Hepatocyte (in vitro differentiated cells): ENCODE measurements at regions not wholly inside any gene's neighbourhood (a gene's known extent, or its start where the extent isn't known, plus 50 kb on each side); places are given as distances from the start of the nearest gene placed in this dataset.

ENCODE experiments used
- DNase-seq: peaks from one replicate; pipeline ENCODE4 v3.0.0-alpha.2; 2016; ENCODE audit warnings: low spot score
- H2AFZ ChIP-seq: fragments of 200-600 bp; sonication (generic); 2 replicates; pipeline ENCODE4 v1.6.0; 2016; ENCODE audit warnings: antibody characterized with exemption, mild to moderate bottlenecking
- H3K27ac ChIP-seq: fragments of 200-600 bp; sonication (generic); 2 replicates; pipeline ENCODE4 v1.5.1; 2016; ENCODE audit warnings: mild to moderate bottlenecking
- H3K27me3 ChIP-seq: fragments of 200-600 bp; sonication (generic); 2 replicates; pipeline ENCODE4 v1.6.1; 2016
- H3K36me3 ChIP-seq: fragments of 200-600 bp; sonication (generic); replicated peaks from 2 replicates; pipeline ENCODE4 v1.5.1; 2016; ENCODE audit warnings: low read depth; ENCODE audit not compliant: insufficient read depth
- H3K4me1 ChIP-seq: fragments of 200-600 bp; sonication (generic); 2 replicates; pipeline ENCODE4 v1.5.1; 2016; ENCODE audit warnings: mild to moderate bottlenecking, moderate library complexity; ENCODE audit not compliant: insufficient read depth
- H3K4me2 ChIP-seq: fragments of 200-600 bp; sonication (generic); 2 replicates; pipeline ENCODE4 v1.6.0; 2016
- H3K4me3 ChIP-seq: fragments of 200-600 bp; sonication (generic); 2 replicates; pipeline ENCODE4 v1.5.1; 2016; ENCODE audit warnings: mild to moderate bottlenecking
- H3K79me2 ChIP-seq: fragments of 200-600 bp; sonication (generic); 2 replicates; pipeline ENCODE4 v1.6.0; 2017; ENCODE audit warnings: mild to moderate bottlenecking
- H3K9me2 ChIP-seq: fragments of 200-600 bp; sonication (generic); replicated peaks from 2 replicates; pipeline ENCODE4 v1.6.0; 2017; ENCODE audit warnings: mild to moderate bottlenecking; ENCODE audit not compliant: insufficient read depth
- H3K9me3 ChIP-seq: fragments of 200-600 bp; sonication (generic); 2 replicates; pipeline ENCODE4 v1.5.1; 2016; ENCODE audit warnings: low read depth, mild to moderate bottlenecking
- H4K20me1 ChIP-seq: fragments of 200-600 bp; sonication (generic); 2 replicates; pipeline ENCODE4 v1.6.0; 2016; ENCODE audit warnings: mild to moderate bottlenecking; ENCODE audit not compliant: insufficient read depth, poor library complexity, severe bottlenecking
- CTCF ChIP-seq: fragments of 200-600 bp; sonication (generic); IDR thresholded peaks from 2 replicates; pipeline ENCODE4 v1.5.1; 2016; ENCODE audit warnings: antibody characterized with exemption, mild to moderate bottlenecking; ENCODE audit not compliant: poor library complexity
- EZH2 ChIP-seq: fragments of 200-600 bp; sonication (generic); IDR thresholded peaks from 2 replicates; pipeline ENCODE4 v1.6.1; 2016; ENCODE audit warnings: antibody characterized with exemption, mild to moderate bottlenecking, borderline replicate concordance
- EZH2phosphoT487 ChIP-seq: fragments of 200-600 bp; sonication (generic); IDR thresholded peaks from one replicate; pipeline ENCODE4 v1.6.1; 2018; ENCODE audit warnings: antibody characterized with exemption, mild to moderate bottlenecking, low read depth, moderate library complexity; ENCODE audit not compliant: unreplicated experiment, severe bottlenecking
- WGBS: methylation state at CpG from one replicate; pipeline ENCODE4 v1.1.6; 2016; ENCODE audit warnings: low lambda C conversion rate; ENCODE audit errors: missing lambda C conversion rate; 5-methylcytosine and 5-hydroxymethylcytosine counted together

- WGBS: 87% methylated on average over 2 of the region's 2 CpGs
- Histone ChIP-seq H3K36me3 (no peaks in the 10 kb centered on the region), H3K9me2 (peaks cover 4% of the 10 kb centered on the region), H3K27me3 (no peaks in the 10 kb centered on the region), H3K79me2 (no peaks in the 10 kb centered on the region), H3K27ac (no peak overlapping the region), H3K4me2 (no peak overlapping the region), H4K20me1 (no peaks in the 10 kb centered on the region), H2AFZ (no peak overlapping the region), H3K4me1 (no peaks in the 10 kb centered on the region), H3K4me3 (no peak overlapping the region), H3K9me3 (no peaks in the 10 kb centered on the region)
- DNase-seq: no peak
- TF ChIP-seq EZH2phosphoT487 (no peak), EZH2 (no peak), CTCF (no peak)
Observed at GRCh38 chr4:17380347-17380746, 131.5 kb downstream of the QDPR start.

DNA sequence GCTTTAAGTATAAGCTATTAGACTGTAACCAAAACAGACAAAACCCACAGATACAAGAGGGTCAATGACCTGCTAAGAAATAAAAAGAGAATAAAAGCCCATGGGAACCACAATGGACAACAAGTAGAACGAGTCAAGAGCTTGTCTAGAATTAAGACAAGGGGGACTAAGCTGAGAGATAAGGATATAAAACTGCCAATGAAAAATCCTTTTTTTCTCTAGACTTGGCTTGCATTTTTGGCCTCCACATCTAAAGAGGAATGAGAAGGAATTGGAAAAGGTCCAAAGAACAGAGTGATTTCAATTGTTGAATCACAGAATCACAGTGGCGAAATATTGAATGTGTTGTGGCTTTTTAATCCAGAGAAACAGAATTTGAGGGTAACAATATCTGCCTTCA lies 135.7 kb downstream of the QDPR start:
- Histone ChIP-seq H3K4me1 (no peaks in the 10 kb centered on the region), H2AFZ (no peak overlapping the region), H3K79me2 (no peaks in the 10 kb centered on the region), H3K4me2 (no peak overlapping the region), H3K9me2 (peaks cover 4% of the 10 kb centered on the region), H3K9me3 (no peaks in the 10 kb centered on the region), H4K20me1 (no peaks in the 10 kb centered on the region), H3K4me3 (no peak overlapping the region), H3K27ac (no peak overlapping the region), H3K36me3 (no peaks in the 10 kb centered on the region), H3K27me3 (no peaks in the 10 kb centered on the region)
- no peak for TF ChIP-seq CTCF
- TF ChIP-seq EZH2: no peak
- no peak for TF ChIP-seq EZH2phosphoT487
- DNase-seq: no peak
- WGBS: 61% methylated on average over 2 of the region's 2 CpGs

DNA sequence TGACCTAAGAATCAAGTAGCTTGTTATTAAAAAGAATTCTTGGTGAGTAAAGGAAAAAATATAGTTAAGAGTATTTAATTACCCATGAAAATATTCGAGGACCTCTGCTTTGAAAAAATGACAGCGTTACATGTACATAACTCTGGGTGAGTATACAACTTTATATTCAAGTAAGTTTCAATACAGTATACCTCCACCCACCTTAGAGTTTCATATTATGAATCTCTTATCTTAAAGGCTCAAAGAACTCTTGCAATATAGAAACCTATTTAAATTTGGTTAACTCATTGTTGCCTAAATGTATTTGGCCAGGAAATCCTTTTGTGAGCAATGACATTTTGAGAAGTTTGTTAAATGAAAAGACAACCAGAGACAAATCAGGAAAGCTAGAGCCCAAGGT lies 138.2 kb downstream of the QDPR start:
- Histone ChIP-seq H3K27ac (no peak overlapping the region), H3K79me2 (no peaks in the 10 kb centered on the region), H4K20me1 (no peaks in the 10 kb centered on the region), H3K4me1 (no peaks in the 10 kb centered on the region), H3K4me3 (no peak overlapping the region), H2AFZ (no peak overlapping the region), H3K4me2 (no peak overlapping the region), H3K27me3 (no peaks in the 10 kb centered on the region), H3K9me3 (no peaks in the 10 kb centered on the region), H3K9me2 (peaks cover 4% of the 10 kb centered on the region), H3K36me3 (no peaks in the 10 kb centered on the region)
- no peak for TF ChIP-seq CTCF
- TF ChIP-seq EZH2: no peak
- TF ChIP-seq EZH2phosphoT487: no peak
- WGBS: 84% methylated on average over 2 of the region's 2 CpGs
- no peak for DNase-seq

DNA sequence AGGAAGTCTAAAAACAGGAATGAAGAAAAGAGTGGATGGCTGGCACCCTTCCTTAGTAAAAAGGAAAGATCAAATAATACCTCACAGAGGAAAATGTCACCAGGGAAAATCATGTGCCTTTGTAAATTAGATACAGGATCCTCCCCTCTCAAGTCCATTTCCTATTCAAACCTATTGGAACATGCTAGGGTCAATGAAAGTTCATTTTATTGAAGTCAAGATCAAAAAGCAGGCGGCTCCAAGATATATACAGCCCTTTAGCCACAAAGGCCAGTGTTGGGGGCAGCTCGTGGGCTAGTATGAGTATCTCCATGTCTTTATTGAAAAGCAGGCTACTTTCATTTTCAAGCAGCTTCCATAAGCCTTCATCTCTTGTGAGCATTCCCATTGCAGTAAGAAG lies 141.1 kb downstream of the QDPR start:
- H3K27me3 ChIP-seq: no peaks in the 10 kb centered on the region
- no peaks in the 10 kb centered on the region for H3K9me3 ChIP-seq
- WGBS: 71% methylated on average over 2 of the region's 2 CpGs
- no peak overlapping the region for H3K4me3 ChIP-seq
- H2AFZ ChIP-seq: no peak overlapping the region
- DNase-seq: no peak
- H3K9me2 ChIP-seq: peaks cover 4% of the 10 kb centered on the region
- H3K4me2 ChIP-seq: no peak overlapping the region
- H3K4me1 ChIP-seq: no peaks in the 10 kb centered on the region
- no peaks in the 10 kb centered on the region for H4K20me1 ChIP-seq
- TF ChIP-seq EZH2: no peak
- no peak for TF ChIP-seq EZH2phosphoT487
- TF ChIP-seq CTCF: no peak
- H3K27ac ChIP-seq: no peak overlapping the region
- no peaks in the 10 kb centered on the region for H3K36me3 ChIP-seq
- H3K79me2 ChIP-seq: no peaks in the 10 kb centered on the region
